Astrocyte (in vitro differentiated cells and primary cell): ENCODE measurements at regions not wholly inside any gene's neighbourhood (a gene's known extent, or its start where the extent isn't known, plus 50 kb on each side); places are given as distances from the start of the nearest gene placed in this dataset.

ENCODE experiments used
- EZH2 ChIP-seq: IDR thresholded peaks from 2 replicates; pipeline ENCODE4 v1.6.1; 2012; ENCODE audit warnings: mild to moderate bottlenecking, low read length, inconsistent platforms; ENCODE audit not compliant: insufficient read depth
- TF ChIP-seq, protein P1 (sequence below): IDR thresholded peaks from 2 replicates; pipeline ENCODE4 v1.5.1; 2011; ENCODE audit warnings: low read depth, mild to moderate bottlenecking, inconsistent platforms, low read length, moderate library complexity; ENCODE audit not compliant: insufficient read depth

DNA sequence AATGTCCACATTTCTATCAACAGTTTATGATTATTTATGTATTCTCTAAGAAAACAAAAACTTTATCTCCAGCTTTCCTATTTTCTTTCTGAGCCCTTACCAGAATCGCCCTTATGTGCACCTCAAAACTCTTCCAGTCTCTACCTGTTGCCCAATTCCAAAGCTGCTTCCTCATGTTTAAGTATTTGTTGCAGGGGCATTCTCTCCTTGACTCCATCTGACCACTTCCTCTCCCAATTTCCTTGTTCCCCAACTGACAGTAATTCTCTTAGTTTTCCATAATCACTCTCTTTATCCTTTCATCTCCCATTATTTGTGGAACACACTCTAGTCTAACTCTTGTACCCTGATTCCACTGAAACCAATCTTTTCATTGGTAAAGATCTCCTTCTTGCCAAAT lies 105.4 kb upstream of the RBBP8 start:
- TF ChIP-seq, protein P1, sequence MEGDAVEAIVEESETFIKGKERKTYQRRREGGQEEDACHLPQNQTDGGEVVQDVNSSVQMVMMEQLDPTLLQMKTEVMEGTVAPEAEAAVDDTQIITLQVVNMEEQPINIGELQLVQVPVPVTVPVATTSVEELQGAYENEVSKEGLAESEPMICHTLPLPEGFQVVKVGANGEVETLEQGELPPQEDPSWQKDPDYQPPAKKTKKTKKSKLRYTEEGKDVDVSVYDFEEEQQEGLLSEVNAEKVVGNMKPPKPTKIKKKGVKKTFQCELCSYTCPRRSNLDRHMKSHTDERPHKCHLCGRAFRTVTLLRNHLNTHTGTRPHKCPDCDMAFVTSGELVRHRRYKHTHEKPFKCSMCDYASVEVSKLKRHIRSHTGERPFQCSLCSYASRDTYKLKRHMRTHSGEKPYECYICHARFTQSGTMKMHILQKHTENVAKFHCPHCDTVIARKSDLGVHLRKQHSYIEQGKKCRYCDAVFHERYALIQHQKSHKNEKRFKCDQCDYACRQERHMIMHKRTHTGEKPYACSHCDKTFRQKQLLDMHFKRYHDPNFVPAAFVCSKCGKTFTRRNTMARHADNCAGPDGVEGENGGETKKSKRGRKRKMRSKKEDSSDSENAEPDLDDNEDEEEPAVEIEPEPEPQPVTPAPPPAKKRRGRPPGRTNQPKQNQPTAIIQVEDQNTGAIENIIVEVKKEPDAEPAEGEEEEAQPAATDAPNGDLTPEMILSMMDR, result no peak
- TF ChIP-seq EZH2, result no peak
